IPS-18c (cell line): ENCODE measurements at regions not wholly inside any gene's neighbourhood (a gene's known extent, or its start where the extent isn't known, plus 50 kb on each side); places are given as distances from the start of the nearest gene placed in this dataset.

ENCODE experiments used
- H3K4me3 ChIP-seq: 2 replicates; pipeline ENCODE4 v1.7.0; 2013; ENCODE audit warnings: low read depth, mild to moderate bottlenecking, low read length, moderate library complexity; ENCODE audit not compliant: insufficient read depth
- H3K9me3 ChIP-seq: one replicate; pipeline ENCODE4 v1.6.1; 2013; ENCODE audit warnings: mild to moderate bottlenecking, low read length, moderate library complexity; ENCODE audit not compliant: control insufficient read depth, insufficient read depth

DNA sequence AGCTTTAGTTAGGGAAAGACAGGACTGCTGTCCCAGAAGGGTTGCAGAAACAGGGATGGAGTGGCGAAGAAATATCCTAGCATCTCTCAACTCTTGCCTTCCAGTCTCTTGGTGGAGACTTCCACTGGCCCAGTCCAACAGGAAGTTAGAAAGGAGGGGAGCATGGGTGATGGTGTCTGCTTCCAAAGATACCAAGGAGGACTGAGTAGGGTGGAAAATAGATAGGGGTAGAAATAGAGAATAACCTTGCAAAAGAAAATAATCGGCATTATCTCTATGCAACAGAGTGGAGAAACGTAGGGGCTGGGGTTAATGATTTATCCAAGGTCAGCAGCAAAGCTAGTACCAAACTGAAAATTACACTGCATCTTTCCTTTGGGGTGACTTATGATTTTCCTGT is 242.3 kb downstream of the PSAT1 start:
- no peaks in the 10 kb centered on the region for H3K9me3 ChIP-seq
- H3K4me3 ChIP-seq: no peak overlapping the region

DNA sequence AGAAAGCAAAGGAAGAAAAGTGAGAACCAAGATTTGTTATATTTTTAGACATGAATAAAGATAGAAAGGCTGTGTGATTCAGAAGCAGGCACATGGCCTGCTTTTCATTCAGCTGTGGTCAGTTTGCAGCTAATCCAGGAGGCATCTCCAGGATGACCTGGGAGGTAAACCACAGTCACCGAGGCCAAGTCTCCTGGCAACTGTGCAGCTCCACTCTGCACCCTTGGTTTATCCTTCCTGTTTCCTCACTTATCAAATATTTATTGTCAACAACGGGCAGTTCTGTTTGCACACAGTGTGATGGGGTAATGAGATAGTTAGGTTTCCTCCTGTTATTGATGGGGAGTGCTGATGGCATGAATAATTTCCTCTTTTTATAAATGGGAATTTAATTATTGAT is 243.0 kb downstream of the PSAT1 start:
- no peaks in the 10 kb centered on the region for H3K9me3 ChIP-seq

DNA sequence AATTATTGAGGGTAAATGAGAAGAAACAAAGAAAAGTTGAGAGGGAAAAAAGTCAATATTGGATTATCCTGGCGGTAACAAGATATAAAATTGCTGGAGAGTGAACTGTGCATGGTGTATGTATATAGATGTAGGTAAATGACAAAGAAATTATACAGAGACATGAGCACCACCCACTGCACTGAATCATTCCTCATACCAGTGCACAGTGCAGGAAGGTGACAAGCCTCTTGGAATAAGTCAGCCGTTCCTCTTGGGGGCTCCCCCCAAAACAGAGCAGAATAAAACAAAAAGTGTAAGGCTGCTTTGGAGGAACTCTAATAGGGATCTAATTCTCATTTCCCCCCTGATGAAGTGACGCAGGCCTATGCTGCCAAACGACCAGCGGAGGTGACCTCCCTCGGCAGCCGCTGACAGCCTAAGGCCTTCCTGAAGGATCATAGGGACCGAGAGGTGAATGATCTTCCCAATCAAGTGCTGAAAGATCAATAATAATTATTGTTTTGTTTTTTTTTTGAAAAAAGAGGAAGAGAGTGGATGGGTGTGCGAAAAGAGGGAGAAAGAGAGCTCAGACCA is 245.0 kb downstream of the PSAT1 start:
- H3K9me3 ChIP-seq: no peaks in the 10 kb centered on the region
- H3K4me3 ChIP-seq: no peak overlapping the region

More for the DNA sequence above, 243.0 kb downstream of the PSAT1 start:
- no peak overlapping the region for H3K4me3 ChIP-seq

DNA sequence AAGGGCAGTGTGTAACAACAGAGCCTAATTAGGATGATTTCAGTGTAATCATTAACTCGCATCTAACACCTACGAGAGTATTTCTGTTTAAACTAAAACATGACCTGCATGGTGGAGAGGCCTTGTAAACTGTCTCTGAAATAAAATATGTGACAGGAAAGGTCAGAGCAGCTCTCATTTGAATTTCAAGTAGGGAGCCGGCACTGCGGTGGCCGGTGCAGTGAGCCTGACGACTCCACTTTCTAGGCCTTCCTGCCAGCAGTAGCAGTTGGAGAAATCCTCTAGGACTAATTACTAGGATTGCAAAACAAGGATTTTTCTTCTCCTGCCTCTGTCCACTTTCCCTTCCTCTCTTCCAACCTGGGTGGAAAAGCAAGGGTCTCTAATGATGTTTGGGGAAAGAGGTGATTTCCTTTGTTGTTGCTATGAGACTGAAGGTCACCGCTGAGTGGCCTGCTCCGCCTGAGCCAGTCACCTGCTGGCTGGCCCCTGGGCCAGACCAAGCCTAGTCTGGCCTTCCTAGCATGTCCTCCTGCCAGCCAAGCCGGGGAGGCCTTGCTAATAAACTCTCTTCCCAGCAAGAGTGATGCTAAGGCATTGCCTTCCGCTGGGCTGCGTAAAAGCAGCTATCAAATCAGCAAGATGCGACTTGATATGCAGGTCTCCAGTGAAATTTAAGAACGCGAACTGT is 245.7 kb downstream of the PSAT1 start:
- Histone ChIP-seq H3K4me3 (no peak overlapping the region), H3K9me3 (no peaks in the 10 kb centered on the region)

DNA sequence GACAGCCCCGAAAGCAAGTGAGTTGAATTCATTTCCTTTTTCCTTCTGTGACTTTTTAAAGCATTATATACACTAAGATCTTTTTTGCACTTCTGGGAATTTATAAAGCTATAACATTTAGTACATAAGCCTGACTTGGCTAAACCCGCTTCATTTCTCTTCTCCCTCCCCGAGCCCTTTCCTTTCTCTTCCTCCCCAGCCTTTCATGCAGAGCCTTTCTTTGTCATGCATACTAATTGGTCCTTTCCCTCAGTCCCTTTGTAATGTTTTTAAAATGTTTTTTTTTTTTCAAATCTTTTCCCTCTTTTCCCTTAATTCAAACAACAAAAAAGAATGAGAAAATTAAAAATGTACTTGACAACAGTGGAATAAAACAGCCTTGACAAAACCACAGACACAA is 246.4 kb downstream of the PSAT1 start:
- Histone ChIP-seq H3K4me3 (no peak overlapping the region), H3K9me3 (no peaks in the 10 kb centered on the region)

DNA sequence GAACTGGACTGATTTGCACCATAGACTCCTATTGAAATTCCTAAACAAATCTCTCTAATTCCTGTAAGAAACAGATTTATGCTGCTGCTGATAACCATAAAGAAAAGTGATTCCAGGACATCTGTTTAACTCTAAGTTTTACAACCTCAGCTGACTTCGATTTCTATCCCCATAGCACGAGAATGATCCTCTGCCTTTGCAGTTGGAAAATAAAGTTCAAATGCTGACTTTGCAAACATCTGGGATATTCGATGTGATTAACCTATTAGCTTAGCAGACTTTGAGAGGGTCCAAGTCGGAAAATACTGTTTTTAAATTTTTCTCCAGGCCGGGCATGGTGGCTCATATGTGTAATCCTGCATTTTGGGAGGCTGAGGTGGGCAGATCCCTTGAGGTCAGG is 247.3 kb downstream of the PSAT1 start:
- no peak overlapping the region for H3K4me3 ChIP-seq
- H3K9me3 ChIP-seq: no peaks in the 10 kb centered on the region

DNA sequence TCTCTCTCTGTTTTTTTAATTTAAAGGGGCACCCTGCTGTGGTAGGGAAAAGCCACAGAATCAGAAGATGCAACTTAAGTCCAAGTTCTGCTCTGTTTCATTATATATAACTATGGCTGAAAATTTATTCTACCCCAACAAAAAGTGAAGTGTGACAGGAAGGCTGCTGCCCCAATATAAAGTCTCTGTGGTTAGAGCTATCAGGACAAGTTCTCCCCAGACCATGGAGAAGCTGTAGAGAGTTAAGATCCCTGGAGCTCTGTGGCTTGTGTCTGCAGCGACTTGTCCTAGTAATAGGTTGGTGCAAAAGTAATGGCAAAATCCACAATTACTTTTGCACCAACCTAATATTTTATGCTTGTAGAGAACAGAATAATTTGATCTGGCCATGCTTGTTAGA is 250.9 kb downstream of the PSAT1 start:
- Histone ChIP-seq H3K9me3 (no peaks in the 10 kb centered on the region), H3K4me3 (no peak overlapping the region)

DNA sequence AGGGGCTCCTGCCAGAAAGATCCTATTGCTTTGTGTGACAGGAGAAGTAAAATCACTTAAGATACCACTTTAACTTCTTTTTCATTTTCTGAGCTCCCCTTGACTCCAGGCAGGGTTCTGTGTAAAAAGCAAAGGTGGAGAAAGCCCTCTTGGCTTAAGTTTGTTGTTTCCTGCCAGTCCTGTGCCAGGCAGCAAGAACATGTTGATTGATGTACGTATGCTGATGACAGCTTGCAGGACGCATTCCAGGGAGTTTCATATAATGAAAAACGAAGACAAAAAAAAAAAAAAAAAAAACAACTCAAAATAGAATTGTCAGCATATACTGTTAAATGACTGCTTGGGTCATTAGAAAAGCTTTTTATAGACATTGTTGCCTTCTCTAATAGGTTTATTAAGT is 251.7 kb downstream of the PSAT1 start:
- H3K4me3 ChIP-seq: no peak overlapping the region
- no peaks in the 10 kb centered on the region for H3K9me3 ChIP-seq

DNA sequence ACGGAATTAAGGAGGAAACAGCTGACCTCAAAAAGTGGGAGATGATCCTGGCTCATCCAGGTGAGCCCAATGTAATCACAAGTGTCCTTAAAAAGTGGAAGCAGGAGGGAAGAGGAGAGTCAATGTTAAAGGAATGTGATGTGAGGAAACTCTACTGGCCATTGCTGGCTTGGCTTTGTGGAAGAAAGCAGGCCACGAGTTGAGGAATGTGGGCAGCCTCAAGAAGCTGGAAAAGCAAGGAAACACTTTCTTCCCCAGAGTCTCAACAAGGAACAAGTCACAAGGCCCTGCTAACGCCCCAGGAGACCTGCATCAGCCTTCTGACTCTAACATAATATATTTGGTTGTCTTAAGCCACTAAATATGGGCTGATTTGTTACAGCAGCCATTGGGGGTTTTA is 252.8 kb downstream of the PSAT1 start:
- H3K4me3 ChIP-seq: no peak overlapping the region
- H3K9me3 ChIP-seq: no peaks in the 10 kb centered on the region

DNA sequence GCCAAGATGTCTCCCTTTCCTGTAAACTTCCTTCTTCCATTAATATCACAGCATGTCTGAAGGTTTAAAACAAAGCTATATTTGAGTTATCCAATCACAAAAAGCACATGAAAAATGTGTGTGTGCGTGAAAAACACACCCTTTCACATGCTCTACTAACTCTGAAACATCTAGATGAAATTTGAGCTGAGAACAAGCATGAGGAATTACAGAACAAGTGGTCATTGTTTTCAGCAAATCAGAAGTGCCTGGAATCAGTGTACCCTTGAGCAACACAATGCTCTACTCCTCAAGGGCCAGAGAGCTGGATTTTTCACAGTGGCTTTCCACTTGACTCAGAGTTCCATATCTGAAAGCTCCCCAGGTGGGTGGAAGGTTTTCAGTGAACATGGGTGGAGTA is 255.9 kb downstream of the PSAT1 start:
- Histone ChIP-seq H3K4me3 (no peak overlapping the region), H3K9me3 (no peaks in the 10 kb centered on the region)

DNA sequence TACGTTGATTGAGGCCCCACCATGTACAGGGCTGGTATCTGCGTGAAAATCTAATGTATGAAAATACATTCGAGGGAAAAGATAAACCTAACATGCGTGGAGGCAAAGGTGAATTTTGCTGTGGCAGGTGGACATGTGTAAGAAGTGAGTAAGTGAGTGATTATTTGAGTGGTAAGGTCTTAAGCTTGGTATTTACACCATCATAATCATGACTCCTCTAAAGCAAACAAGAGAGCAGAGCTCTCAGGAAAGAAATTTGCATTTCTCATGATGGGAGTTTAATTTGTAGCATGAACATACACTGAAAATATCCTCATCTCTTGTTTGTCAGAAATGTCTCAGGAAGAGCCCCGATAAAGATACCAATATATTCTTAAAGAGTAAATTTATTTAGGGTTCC is 260.6 kb downstream of the PSAT1 start:
- Histone ChIP-seq H3K9me3 (no peaks in the 10 kb centered on the region), H3K4me3 (no peak overlapping the region)

DNA sequence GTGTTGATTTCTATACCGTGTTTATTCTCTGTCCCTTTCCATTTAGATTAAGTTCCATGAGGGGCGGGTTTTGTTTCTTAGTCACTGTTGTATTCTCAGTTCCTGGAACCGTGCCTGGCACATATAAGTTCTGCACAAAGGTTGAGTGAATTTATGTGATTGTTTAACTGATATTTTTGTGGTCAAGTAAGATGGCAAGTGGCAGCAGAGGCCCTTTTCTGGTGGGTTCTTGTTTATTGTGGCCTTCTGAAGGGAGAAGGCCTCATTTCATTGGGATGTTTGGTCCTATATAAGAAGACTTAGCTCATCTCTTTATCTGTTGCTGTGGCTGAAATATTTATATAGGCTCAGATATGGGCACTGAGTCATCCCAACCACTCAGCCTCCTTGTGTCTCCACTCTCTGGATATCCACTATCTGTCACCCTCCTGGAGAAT is 262.5 kb downstream of the PSAT1 start:
- H3K4me3 ChIP-seq: no peak overlapping the region
- H3K9me3 ChIP-seq: no peaks in the 10 kb centered on the region

DNA sequence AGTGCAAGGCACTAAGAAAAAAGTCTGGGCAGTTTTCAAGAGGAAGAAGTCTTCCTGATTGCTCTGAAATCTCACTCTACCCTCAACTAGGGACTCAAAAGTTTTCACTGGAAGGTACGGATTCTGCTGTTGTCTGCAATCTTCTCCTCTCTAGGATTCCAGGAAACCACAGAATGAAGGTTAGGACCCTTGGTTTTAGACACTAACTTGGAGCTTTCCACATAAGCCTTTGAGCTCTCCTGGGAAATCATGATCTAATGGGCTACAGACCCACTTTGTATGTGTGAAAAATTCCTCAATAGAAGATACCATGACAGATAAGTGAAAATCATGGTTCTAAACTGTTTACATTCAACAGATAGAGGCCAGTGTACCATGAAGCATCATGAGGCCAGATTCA is 265.1 kb downstream of the PSAT1 start:
- H3K4me3 ChIP-seq: no peak overlapping the region
- H3K9me3 ChIP-seq: no peaks in the 10 kb centered on the region

DNA sequence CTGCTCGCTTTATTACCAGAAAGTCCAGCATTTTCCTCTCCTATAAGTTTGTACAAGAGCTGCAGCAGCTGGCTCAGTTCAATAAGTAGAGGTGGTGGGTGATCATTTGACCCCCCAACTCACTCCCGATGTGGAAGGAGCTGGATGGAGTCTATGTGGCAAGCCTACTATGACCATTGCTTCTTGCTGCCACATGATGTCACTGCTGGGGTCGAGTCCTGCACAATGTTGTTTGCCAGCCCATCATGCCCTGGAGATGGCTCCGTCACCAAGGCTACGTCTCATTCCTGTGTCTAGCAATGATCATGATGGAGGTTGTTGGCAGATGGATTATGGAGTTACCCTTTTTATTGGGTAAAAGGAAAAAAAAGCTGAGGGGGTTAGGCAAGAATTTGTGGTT is 266.3 kb downstream of the PSAT1 start:
- no peaks in the 10 kb centered on the region for H3K9me3 ChIP-seq
- no peak overlapping the region for H3K4me3 ChIP-seq

DNA sequence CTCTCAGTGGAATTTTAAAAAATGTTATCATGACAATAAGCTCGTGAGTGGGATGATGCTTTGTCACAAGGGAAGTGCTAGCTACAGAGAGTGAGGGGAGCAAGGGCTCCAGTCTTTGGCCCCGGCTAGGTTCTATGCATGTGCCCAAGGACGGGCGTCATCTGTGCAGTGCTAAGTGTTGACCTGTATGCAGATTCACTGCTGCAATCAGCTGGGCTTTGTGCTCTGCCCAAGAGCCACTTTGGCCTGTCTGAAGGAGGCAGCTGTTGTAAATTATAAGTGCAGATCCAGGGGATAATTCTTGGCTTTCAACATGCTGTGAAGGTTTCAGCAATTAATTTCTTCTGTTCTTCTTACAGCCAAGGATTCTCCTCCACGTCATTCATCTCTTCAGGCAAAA is 268.6 kb downstream of the PSAT1 start:
- no peak overlapping the region for H3K4me3 ChIP-seq
- no peaks in the 10 kb centered on the region for H3K9me3 ChIP-seq

DNA sequence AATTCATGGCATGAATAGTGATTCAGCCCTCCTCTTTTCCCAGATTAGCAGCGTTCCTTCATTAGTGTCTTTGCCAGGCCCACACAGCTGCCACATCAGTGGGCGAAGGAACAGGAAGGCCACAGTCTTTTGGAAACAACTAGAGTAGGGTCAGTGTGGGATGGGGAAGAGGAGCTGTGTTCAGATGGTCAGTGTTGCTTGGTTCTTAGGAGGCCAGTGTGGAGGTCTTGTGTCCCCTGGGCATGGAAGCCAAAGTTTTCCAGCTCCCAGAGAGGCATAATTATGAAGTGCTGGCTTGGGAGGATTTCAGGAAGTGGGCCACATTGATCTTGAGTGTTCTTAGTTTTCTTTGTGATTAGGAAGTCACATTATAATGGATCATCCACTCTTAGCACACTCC is 269.6 kb downstream of the PSAT1 start:
- Histone ChIP-seq H3K9me3 (no peaks in the 10 kb centered on the region), H3K4me3 (no peak overlapping the region)

DNA sequence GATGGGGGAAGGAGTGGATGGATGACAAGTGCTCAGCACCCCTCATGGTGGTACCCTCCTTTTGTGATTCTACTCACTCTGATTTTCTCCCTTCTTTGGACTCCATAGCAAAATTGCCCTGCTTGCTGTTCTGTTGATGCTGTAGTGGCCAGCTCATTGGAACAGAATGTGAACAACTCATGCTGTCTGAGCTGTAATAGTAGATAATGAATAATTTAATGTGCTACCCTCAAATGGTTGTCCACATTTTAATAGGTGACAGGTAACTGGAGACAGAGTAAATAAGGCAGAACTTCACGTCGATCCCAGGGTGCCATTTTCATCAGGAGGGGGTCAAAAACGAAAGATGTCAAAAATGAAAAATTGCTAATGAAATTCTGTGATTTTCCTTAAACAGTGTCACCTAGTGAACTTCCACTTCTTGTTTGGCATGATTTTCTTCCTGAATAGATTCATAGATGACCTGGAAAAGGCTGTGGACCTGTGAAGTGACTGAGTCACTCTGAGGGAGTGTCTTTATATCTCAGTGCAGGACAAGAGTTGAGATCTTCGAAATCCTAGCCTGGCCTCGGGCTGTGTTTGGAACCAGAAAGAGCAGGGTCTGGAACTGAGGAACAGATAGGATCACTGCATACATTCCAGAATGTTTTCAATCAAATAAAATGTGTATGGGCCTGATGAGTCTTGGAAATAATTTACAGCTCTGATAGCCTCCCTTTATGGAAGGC is 270.2 kb downstream of the PSAT1 start:
- Histone ChIP-seq H3K4me3 (no peak overlapping the region), H3K9me3 (no peaks in the 10 kb centered on the region)

DNA sequence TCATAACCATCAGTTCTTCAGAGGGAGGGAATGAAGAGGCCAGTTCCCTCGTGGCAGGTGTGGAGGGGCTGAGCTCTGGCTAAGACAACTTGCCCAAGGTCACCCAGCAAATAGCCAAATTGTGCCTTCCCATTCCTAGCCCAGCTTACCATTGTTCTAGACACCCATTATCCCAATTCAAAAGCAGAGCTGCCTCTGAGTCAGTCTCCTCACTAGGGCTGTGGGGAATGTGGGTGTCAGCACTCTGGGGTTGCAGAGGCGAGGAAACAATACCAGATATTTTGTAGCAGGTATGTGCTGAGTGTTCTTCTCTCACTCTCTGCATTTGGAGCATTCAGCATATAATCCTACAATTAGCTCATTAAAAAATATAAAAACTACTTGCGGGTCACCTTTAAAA is 270.8 kb downstream of the PSAT1 start:
- Histone ChIP-seq H3K4me3 (no peak overlapping the region), H3K9me3 (no peaks in the 10 kb centered on the region)
